Stimulated activated naive CD4-positive, alpha-beta T cell (primary cell): ENCODE measurements at regions not wholly inside any gene's neighbourhood (a gene's known extent, or its start where the extent isn't known, plus 50 kb on each side); places are given as distances from the start of the nearest gene placed in this dataset.
"Not testable (repeated sequence)": the region's sequence is repeated elsewhere in the genome, so short reads cannot be mapped to it uniquely, and the experiment has no call there.

Experiments used
- DNase-seq, 6 experiments: peaks; one replicate each; lab custom pipeline; 2025; lab: John Stamatoyannopoulos, UW

DNA sequence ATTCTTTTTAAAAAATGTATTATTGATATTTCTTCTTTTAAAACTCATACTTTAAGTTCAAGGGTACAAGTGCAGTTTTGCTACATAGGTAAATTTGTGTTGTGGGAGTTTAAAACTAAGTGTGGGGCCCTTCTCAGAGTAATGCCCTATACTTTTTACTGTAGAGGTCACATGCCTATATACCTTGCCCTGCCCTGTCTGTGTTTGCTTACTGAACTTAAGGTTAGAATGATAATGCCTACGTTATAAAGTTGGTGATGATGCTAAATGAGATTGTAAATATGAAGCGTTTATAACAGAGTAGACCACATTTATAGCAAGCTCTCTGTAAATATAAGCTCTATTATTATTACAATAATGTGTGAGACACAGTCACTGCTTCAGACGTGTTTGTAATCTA is 261.9 kb downstream of the RASSF9 start:
- DNase-seq, result no peak

DNA sequence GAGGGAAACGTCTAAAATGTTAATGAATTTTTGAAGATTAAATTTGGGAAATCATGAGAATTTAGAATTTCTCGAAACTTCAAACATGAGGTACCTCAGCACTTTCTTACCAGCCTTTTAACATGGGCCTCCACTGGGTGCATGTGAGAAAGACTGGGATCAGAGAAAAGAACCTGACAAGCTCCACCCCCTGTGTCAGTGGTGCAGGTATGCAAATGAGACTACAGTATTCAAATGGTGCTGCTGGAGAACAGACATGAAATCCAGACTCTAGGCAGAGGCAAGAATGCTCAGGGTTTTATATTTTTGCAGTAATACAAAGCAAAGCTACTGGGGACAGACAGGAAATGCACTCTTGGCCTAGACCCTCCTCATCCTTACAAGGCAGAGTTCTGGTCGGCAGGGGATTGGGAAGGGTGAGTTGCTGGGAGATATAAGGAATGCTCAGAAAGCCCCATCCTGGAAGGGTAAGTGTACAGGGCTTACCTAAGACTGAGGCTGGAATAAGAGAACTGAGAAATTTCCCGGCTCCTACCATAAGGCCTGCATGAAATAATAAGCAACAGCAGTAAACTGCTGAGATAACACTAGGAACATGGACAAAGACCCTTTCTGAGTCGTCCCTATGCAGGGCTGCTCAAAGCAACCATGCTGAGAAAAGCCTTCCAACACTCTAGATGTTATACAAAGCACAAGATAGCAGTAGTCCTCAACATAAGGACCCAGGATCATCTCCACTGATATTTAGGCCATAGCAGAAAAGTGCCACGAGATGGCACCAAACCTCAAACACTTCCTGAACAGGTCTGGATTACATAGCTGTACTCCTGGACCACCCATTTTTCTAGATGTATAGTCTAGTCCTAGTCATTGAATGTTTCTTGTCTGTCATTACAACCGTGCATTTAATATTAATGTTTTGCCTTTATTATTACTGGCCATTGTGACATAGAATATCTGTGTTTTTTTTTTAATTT is 260.8 kb downstream of the RASSF9 start:
- no peak for DNase-seq

DNA sequence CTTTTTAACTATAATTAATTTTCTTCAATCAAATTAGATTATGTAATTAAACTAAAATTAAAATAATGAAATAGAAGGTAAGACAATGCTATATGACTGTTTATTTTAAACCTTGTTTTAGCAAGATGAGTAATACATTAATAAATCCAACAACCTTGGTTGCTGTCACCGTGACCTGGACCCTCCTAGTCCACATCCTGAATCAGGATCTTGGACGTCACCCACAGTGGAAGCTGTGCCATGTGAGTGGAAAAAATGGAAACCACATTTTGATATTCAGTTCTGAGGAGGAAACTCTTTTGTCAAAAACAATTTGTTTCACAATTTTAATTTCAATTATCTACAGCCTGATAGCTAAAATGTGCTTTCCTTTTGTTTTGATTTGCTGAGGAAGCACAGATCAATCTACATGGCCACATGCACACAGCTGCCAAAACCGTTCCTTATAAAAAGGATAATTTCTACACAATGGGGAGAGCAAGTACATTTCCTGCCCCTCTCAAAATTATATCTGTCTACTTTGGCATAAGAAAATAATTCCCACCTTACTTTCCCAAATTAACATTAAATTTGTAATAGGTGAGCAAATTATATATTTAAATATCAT is 255.5 kb downstream of the RASSF9 start:
- no peak for DNase-seq

DNA sequence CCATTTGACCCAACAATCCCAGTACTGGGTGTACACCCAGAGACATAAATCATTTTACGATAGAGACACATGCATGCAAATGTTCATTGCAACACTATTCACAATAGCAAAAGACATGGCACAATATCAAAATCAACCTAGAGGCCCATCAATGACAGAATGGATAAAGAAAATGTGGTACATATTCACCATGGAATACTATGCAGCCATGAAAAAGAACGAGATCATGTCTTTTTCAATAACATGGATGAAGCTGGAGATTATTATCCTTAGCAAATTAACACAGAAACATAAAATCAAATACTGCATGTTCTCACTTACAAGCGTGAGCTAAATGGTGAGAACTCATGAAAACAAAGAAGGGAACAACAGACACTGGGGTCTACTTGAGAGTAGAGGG is 249.1 kb downstream of the RASSF9 start:
- no peak for DNase-seq

DNA sequence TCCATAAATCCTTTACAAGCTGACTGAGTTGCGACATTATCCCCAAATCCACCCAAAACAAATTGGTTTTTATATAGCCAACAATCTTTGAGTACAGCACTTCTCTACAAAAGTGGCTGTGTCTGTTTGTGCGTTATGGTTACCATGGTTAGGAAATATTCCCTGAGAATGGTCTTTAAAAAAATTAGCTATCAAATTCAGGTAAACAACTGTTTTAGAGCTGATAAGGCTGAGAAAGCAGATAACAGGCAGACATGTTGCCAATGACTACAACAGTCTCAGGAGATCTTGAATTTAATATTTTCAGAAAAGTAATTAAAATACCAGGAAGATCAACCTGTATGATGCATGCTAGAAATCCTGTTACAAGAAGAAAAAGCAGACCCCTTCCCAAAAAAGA is 248.0 kb downstream of the RASSF9 start:
- no peak for DNase-seq

DNA sequence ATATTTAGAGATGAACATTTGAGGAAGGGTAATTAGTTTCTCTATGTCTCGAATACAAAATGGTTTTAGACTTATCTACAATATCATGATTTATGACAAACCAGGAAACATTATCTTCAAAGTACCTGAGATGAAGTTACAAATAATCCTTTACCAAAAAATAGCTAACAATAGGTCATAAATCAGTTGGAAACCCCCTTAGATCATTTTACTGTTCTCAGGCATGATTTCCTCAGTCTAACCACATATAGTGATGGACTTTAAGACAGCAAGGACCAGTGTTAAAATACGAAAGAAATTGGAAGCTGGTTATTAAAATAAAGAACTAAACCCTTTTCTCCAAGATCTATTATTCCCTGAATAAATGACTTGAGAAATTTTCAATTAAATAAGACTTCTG is 235.4 kb downstream of the RASSF9 start:
- DNase-seq, result no peak

DNA sequence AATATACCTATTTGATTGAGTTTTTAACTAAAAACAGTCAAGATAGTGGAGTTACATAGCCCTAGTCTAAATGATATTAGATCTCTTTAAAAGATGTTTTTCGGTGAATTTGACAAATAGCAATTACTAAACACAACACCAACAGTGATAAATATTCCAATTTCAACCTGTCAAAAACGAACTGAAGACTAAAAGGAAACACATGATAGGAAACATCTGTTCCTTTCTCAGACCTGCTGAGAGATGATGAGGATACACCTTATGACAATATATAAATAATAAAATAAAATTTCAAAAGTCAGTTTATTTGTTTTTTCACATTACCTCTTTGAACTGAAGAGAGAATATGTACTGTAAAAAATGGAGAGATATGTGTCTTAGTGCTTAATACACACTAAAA is 232.7 kb downstream of the RASSF9 start:
- DNase-seq, result no peak

DNA sequence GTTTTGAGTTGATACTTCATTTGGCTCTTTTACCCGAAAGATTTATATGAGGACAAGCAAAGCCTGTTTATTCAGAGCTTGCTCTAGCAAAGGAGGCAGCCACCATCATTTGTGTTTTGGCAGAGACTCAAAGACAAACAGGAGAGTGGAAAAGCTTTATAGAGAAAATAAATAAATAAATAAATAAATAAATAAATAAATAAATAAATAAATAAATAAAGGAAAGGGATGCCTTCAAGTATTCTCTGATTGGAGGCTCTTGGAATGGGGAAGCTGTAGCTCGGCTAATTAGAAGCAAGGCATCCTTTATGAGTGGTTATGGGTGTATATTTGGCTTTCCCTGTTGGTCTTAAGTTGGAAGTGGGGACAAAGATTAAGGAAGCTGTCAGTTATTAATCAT is 229.8 kb downstream of the RASSF9 start:
- no peak for DNase-seq

DNA sequence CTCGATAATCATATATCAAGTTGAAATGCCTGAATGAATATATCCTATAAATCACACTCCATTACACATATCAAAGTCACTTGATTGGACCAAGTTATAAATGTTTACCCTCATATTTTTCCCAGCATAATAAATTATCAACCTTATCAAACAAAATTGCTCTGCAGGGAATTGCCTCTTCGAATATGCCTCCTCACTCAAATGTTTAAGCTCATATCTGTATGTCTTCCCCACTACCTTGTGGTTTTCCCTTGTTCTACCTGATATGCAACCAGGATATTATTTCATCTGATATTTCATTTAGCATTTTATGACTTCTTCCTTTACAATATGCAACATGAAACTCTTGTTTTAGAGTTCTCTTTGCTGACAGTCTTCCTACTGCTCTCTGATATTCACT is 226.4 kb downstream of the RASSF9 start:
- no peak for DNase-seq

DNA sequence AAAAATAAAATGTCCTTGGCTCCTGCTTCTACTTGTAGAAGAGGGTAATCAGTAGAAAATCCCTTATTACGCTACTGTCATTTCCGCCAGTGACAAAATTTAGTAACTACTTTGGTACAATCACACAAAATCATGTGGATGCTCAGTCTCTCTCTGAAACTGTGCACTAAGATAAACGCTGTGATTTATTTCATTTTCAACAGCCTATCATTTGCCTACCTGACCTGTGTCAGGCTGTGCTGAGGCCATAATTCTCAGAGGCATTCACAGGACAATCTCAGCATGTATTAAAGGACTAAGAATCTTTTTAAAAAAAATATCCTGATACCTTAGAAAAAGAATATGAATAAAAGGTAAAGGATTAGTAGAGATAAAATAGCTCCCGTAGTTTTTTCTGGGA is 226.0 kb downstream of the RASSF9 start:
- no peak for DNase-seq

DNA sequence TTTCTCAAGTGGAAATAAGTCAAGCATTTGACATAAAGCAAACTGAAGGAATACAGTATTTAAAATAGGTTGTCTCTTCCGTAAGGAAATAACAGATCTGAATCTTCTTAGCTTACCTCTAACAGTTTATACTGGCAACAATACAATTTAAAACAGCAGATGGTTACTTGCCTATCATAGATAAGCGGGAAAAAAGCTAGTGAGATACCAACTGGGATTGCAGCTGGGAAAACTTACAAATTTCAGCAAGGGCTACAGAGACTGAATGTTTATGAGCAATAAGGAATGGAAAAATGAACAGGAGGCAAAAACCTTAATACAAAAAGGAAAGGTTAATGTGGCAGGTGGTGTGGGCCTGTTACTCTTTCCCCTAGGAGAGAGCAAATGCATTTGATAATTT is 220.0 kb downstream of the RASSF9 start:
- no peak for DNase-seq

DNA sequence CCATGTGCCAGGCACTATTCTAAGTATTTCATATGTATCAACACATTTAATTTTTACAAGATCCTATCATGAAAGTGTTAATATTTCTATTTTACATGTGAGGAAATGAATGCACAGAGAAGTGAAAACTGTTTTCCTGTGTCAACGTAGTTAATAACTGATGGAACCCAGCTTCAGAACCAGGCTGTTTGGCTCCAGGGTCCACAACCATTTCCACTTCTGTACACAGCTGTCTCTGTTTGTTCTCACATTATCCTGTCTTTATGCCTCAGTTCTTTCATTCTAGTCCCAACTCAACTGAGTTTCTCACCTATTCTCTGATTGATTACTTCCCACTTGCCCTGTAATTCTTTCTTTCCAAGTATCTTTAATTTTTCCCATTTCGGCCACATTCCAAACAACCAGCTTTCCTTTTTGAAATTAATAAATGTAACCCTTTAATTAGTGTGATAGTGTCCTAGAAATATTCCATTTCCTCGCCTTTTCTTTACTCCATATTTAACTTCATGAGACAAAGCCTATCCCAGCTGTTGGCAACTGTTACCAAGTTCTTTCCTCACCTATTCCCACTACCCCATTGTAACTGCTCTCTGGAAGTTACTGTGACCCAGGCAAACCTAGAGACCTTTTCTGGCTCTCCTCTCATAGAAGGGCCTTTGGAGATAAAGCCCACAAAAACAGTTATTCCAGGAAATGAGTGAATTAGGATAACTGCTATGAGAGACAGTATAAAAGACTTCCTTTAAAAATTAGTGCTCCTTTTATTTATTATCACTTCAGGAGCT is 218.7 kb downstream of the RASSF9 start:
- DNase-seq, result no peak

DNA sequence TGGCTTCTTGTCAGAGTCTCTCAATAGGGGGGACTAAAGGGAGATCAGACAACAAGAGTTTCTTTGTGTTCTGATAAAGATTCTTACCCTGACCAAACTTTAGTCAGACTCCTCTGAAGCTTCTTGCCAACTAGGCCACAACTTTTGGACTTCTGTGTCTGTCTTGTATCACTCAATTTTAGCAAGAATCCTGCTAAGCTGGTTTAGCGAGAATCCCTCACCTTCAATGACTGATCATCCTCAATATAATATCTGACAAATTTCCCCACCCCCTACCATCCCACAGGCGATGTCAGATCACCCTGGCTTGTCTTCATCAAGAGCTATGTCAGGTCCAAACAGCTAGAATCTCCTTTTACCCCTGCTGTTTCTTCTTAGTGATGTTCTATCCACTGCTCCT is 215.2 kb downstream of the RASSF9 start:
- DNase-seq, result no peak

DNA sequence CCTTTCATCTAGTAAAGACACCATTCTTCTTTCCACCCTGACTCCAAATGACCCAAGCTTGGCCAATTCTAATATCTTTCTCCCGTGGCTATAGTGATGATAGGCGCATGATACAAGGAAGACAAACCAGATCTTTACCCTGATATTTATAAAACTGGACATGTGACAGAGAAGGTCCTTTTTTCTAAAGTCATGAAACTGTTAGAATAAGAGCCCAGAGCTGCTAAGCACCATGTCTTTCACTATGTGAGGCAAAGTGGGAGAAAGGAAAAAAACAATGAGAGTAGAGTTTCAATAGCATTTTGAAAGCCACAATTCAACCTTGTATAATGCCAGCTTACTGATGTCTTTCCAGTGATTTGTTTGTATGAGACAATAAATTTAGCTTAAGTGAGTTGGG is 212.4 kb downstream of the RASSF9 start:
- DNase-seq, result no peak

DNA sequence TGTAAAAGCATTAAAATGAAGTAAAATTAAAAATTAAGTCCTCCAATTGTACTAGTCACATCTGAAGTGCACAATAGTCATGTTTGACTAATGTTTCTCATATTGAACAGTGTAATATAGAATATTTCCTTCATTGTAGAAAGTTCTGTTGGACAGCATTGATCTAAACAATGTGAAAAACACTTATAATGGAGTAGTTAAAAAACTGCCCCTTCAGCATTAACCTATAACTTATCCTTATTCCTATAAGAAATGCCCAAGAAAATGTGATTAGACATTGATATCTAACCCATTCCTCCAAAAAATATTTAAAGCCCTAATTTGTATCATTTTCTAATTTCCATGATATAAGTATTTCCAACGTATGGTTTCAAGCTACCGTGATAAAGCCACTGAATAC is 210.7 kb downstream of the RASSF9 start:
- DNase-seq, result no peak

DNA sequence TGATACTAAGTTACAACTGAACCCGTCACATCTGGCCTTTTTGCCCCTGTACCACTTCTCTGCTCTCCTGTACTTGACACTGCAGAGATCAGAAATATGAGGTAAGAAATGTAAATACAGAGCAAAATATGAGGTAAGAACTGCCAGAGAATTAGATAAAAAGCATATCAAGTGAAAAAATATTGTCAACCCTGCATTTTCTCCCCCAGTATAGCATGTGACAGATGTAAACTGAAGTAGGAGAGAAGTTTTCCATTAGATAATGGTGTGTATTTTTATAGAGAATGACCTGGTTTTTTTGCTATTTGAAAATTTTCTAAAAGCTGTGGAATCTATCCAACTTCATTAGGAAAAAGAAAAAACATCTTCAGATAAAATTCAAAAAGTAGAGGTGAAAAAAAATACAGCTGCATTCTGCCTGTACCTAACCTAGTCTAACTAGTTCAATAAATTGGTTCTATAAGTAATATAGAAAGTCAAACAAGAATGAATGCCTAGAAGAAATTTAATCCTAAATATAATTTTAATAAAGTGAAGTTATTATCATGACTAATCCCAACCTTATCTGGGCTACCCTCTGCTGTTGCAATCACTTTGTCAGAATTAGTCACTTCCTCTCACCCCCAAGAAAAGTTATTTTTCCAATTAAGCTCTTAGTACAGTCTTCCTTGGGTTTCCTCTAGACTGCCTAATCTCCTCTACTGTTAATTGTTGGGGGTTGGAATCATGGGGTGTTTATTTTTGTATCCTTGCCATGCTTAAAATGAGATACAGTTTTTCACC is 210.0 kb downstream of the RASSF9 start:
- no peak for DNase-seq

DNA sequence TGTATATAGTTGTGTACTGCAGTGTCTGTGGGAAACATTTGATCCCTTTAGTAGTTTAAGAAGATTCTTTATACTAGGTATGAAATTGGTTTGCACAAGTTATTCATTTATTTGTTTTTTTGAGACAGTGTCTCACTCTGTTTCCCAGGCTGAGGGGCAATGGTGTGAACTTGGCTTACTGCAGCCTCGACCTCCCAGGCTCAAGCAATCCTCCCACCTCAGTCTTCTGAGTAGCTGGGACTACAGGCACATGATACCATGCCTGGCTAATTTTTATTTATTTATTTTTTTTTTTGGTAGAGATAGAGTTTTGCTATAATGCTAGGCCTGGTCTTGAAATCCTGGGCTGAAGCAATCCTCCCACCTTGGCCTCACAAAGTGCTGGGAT is 209.4 kb downstream of the RASSF9 start:
- DNase-seq, result no peak

DNA sequence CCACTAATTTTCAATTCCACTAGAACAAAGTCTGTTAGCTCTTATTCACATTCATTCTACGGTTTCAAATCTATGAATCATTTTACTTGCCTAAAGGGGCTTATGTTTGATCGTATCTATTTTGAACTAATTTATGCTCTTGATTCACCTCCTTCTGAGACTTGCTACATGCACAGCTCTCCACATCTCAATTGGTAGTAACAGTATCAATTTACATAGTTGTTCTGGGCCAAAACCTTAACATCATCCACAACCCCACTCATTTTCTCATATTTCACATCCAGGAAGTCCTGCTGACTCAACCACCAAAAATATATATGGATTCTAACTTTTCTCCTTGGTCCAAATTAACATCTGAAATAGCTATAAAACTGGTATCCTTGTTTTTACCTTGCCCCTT is 208.6 kb downstream of the RASSF9 start:
- DNase-seq, result no peak

DNA sequence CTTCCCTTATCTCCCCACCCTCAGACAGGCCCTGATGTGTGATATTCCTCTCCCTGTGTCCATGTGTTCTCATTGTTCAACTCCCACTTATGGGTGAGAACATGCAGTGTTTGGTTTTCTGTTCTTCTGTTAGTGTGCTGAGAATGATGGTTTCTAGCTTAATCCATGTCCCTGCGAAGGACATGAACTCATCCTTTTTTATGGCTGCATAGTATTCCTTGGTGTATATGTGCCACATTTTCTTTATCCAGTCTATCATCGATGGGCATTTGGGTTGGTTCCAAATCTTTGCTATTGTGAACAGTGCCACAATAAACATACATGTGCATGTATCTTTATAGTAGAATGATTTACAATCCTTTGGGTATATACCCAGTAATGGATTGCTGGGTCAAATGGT is 207.6 kb downstream of the RASSF9 start:
- not testable (repeated sequence) for DNase-seq

DNA sequence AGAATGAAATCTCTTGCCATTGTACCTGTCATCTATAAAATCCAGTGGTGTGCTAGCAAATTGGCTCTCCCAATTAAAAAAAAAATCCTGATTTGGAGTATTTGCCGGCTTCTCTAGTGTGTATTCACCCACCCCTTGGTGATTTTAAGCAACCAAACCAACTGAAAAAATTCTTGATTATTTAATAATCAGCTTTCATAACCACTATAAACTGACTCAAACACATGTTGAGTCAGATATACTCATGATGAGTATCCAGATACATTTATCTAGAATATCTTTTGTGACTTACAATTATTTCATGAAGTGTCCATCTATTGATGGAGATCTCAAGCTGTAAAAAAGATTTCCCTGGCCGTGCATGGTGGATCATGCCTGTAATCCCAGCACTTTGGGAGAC is 205.4 kb downstream of the RASSF9 start:
- DNase-seq, result no peak

DNA sequence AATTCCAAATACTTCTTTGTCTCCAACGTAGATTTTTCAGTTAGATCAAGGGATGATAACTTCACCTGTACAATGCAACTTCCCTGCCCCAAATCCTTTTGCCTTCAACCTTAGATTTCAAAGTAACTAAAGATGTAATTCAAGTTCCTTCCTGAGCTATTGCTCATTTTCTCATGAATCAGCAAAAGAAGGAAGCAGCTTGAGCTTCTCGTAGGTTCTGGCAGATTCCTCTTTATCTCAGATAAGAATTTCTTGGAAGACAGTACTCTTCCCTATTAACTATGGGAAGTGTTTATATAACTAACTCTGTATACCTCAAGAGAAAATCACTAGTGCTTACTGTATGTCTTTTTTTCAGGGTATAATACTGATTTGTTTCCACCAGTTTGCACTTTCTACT is 203.8 kb downstream of the RASSF9 start:
- DNase-seq, result no peak

DNA sequence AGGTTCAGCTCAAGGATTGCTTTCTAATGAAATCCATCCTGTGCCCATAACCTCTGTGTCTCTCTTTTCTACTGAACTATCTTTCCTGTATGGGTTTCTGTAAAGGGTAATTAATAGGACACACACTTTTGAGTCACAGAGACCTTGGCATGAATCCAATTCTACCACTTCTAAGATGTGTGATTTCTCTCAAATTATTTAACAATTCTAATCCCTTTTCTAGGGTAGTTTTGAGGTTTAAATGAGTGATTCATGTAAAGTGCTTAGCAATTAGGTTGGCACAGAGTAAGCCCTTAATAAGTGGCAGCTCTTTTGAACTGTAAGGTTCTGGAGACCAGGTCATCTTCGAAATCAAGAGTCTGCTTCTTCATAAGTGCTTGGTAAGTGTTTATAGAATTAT is 202.7 kb downstream of the RASSF9 start:
- no peak for DNase-seq
